NOMO-1 (cell line): ENCODE measurements at regions not wholly inside any gene's neighbourhood (a gene's known extent, or its start where the extent isn't known, plus 50 kb on each side); places are given as distances from the start of the nearest gene placed in this dataset.
"Not testable (repeated sequence)": the region's sequence is repeated elsewhere in the genome, so short reads cannot be mapped to it uniquely, and the experiment has no call there.

ENCODE experiments used
- DNase-seq, 2 experiments: peaks; one replicate each; lab custom pipeline; 2025; ENCODE audit not compliant: unreplicated experiment in 2 of 2; lab: John Stamatoyannopoulos, UW

- no peak for DNase-seq
Observed at GRCh38 chr10:85098835-85099521, 770.6 kb downstream of the CCSER2 start.

- DNase-seq, result no peak
Observed at GRCh38 chr10:85100495-85100894, 772.1 kb downstream of the CCSER2 start.

GRCh38 chr10:85105614-85106255, 777.3 kb downstream of the CCSER2 start:
- no peak for DNase-seq

- DNase-seq, result no peak
Observed at GRCh38 chr10:85111271-85111670, 782.9 kb downstream of the CCSER2 start.

GRCh38 chr10:85124603-85125051, 796.2 kb downstream of the CCSER2 start:
- no peak for DNase-seq

GRCh38 chr10:85137253-85137652, 808.9 kb downstream of the CCSER2 start:
- DNase-seq, result no peak

- DNase-seq, result no peak
Observed at GRCh38 chr10:85138046-85138445, 809.7 kb downstream of the CCSER2 start.

- no peak for DNase-seq
Observed at GRCh38 chr10:85139124-85139523, 810.7 kb downstream of the CCSER2 start.

GRCh38 chr10:85141520-85141919, 813.1 kb downstream of the CCSER2 start:
- DNase-seq, result not testable (repeated sequence)

- no peak for DNase-seq
Observed at GRCh38 chr10:85145966-85146365, 817.6 kb downstream of the CCSER2 start.

- DNase-seq, result no peak
Observed at GRCh38 chr10:85147346-85148250, 819.2 kb downstream of the CCSER2 start.

- DNase-seq, result no peak
Observed at GRCh38 chr10:85148693-85149640, 820.6 kb downstream of the CCSER2 start.

- no peak for DNase-seq
Observed at GRCh38 chr10:85149766-85150165, 821.4 kb downstream of the CCSER2 start.

- no peak for DNase-seq
Observed at GRCh38 chr10:85151506-85151905, 823.1 kb downstream of the CCSER2 start.

- no peak for DNase-seq
Observed at GRCh38 chr10:85152496-85152895, 824.1 kb downstream of the CCSER2 start.

- no peak for DNase-seq
Observed at GRCh38 chr10:85152911-85153310, 824.5 kb downstream of the CCSER2 start.

GRCh38 chr10:85157206-85157605, 828.8 kb downstream of the CCSER2 start:
- DNase-seq, result no peak

GRCh38 chr10:85168243-85168642, 839.9 kb downstream of the CCSER2 start:
- DNase-seq, result no peak

GRCh38 chr10:85170026-85170425, 841.6 kb downstream of the CCSER2 start:
- DNase-seq, result no peak

GRCh38 chr10:85175635-85176034, 847.2 kb downstream of the CCSER2 start:
- no peak for DNase-seq
